ENCODE measurements at regions not wholly inside any gene's neighbourhood (a gene's known extent, or its start where the extent isn't known, plus 50 kb on each side); places are given as distances from the start of the nearest gene placed in this dataset.

GRCh38 chr19:28493884-28494283 lies 719.1 kb downstream of the UQCRFS1 start:
- DNase-seq = no peak

GRCh38 chr19:28492621-28493020 lies 720.3 kb downstream of the UQCRFS1 start:
- no peak for DNase-seq

- DNase-seq = no peak
Observed at GRCh38 chr19:28492201-28492600, 720.8 kb downstream of the UQCRFS1 start.

- DNase-seq = no peak
Observed at GRCh38 chr19:28489776-28490175, 723.2 kb downstream of the UQCRFS1 start.

- DNase-seq = no peak
Observed at GRCh38 chr19:28489126-28489660, 723.8 kb downstream of the UQCRFS1 start.

DNA sequence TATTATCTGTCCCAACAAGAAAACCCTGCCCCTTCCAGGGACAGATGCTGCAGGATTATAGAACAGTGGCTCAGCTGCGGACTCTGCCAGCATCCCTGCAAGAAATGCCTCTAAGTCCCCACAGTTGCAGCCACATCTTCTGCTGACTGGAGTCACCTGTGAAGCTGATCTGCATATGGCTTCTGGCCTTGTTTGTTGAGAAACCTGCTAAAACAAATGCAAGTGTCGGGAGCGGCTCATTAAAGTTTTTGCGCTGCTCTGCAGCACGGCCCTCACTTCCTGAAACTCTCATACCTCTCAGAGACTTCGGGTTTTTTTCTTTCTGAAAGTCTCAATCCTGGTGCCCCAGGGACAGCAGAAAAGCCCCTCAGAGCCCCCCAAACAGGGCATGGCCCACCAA lies 725.0 kb downstream of the UQCRFS1 start:
- DNase-seq = no peak

GRCh38 chr19:28486926-28487325 lies 726.0 kb downstream of the UQCRFS1 start:
- no peak for DNase-seq

GRCh38 chr19:28486473-28486872 lies 726.5 kb downstream of the UQCRFS1 start:
- no peak for DNase-seq

DNA sequence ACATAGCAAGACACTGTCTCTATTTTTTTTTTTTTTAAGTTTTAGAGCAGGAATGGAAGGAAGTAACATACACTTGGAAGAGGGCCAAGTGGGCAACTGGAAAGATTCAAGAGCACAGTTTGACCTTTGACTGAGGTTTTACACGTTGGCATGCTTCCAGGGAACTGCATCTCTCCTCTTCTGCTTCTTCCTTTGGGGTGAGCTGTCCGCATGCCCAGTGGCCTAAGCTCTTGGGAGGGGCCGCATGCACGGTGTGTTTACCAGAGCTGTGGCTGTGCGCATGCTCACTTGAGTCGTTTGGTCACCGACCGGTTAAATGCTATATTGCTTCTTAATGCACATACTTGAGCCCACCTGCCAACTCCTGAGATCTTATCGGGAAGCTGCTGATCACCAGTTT lies 727.7 kb downstream of the UQCRFS1 start:
- no peak for DNase-seq

GRCh38 chr19:28483197-28483596 lies 729.8 kb downstream of the UQCRFS1 start:
- DNase-seq = no peak

DNA sequence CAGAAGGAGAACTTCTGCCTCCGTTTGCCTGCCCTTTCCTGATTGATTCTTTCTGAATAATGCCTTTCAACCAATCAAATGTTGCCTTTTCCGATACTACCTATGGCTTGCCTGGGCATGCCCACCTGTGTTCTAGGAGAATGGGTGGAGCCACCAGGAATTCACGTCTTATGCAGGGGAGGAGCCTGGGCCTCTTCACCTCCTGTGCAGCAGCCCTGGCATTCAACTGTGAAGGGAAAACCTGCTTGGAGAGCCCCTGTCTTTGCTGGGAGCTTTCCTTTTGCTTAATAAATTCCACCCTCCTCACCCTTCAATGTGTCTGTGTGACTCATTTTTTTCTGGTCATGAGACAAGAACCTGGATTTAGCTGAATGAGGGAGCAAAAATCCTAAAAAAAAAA lies 730.7 kb downstream of the UQCRFS1 start:
- no peak for DNase-seq

DNA sequence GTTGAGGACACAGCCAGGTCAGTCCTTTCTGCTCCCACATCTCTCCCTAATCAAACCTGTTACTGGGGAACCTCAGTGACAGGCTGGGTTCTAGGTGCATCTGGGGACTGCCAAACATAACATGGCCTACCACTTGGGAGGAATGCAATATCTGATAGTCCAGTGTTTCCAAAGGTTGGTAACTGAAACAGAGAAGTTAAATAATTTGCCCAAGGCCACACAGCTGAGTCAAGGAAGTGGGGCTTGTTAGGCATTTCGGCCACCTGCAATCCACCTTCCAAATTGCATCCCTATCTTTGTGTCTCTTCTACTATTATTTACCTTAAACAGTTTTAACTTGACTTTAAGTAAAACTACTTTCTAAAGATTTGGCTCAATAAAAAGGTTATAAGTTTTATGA lies 731.3 kb downstream of the UQCRFS1 start:
- no peak for DNase-seq

DNA sequence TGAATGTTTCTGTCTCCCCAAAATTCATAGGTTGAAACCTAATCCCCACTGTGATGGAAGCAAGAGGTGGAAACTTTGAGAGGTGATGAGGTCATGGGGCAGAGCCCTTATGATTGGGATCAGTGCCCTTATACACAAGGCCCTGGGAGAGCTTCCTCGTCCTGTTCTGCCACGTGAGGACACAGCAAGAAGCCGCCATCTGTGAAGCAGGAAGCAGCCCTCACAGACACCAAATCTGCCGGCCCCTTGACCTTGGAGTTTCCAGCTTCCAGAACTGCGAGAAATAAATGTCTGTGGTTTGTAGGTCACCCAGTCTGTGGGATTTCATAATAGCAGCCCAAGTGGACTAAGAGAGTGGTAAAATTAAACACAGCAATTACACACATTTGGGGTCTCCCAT lies 737.4 kb downstream of the UQCRFS1 start:
- no peak for DNase-seq

- no peak for DNase-seq
Observed at GRCh38 chr19:28472843-28473242, 740.1 kb downstream of the UQCRFS1 start.

DNA sequence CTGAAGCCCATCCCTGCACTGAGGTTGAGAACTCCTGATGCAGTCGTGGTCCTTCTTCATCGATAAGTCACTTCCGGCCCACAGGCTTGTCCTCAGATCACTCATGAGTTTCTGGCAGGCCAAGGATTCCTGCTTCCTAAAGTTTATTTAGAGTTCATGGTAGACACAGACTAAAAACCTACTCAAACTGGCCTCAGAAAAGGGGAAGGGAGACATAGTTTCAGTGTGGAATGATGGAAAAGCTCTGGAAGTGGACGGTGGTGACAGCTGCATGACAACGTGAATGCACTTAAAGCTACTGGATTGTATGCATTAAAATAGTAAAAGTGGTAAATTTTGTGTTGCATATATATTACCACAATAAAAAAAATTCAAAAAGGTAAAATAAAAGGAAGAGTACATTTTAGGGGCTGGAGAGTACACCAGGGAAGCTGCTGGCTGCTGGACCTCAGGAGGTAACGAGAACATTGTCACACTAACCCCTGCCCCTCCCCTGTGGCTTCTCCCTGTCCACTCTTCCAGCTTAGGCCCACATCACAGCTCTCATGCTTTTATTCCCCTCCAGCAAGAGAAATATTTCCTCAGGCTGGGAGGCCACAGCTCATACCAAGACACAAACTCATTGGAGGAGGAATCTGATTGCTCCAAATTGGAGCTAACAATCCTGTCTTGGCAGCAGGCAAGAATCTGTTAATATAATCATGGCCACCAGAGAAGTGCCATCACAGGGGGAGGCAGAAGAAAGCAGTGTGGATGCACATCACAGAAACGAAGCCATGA lies 741.0 kb downstream of the UQCRFS1 start:
- no peak for DNase-seq

- no peak for DNase-seq
Observed at GRCh38 chr19:28469544-28469943, 743.4 kb downstream of the UQCRFS1 start.

- DNase-seq = no peak
Observed at GRCh38 chr19:28468701-28469459, 744.1 kb downstream of the UQCRFS1 start.

DNA sequence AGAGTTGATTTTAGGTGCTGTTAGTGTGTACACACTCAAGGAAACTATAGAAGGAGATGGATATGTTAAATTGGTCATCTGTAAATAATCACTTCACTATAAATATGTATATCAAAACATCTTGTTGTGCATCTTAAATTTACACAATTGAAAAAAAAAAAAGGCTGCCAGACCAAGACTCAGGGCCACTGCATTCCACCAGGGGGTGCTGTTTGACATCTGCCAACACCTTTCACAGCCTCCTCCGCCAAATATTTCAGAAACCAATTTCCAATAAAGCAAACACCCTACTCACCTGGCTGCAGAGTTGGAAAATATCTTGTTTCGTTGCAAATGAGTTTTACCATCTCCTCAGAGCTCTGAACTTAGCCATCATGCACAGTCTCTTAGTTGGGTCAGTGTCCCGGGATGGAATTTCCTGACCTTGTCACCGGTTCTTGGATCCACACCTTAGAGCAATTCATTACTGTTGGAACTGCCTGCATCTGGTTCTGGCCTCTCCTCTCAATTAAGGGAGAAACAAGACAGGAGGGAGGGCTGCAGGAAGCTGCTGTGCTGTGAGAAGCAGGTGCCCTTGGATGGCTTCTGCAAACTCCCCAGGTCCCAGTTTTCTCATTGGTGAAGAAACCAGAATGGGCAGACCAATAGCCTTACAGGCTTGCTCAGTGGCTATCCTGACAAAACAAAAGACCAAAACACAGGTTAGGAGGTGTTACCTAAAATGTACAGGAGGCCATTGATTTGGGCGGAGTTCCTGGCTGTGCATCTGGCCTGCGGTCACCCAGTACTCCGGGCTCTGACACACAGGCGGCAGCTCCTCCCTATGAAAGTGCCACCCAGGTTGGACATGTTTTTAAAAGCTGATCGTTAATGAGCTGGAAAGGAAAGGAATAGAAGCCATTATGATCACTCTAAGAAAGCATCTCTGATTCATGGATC lies 746.6 kb downstream of the UQCRFS1 start:
- peak; percentile 36 for DNase-seq

- no peak for DNase-seq
Observed at GRCh38 chr19:28465371-28466086, 747.4 kb downstream of the UQCRFS1 start.

- DNase-seq = no peak
Observed at GRCh38 chr19:28463493-28464053, 749.4 kb downstream of the UQCRFS1 start.

DNA sequence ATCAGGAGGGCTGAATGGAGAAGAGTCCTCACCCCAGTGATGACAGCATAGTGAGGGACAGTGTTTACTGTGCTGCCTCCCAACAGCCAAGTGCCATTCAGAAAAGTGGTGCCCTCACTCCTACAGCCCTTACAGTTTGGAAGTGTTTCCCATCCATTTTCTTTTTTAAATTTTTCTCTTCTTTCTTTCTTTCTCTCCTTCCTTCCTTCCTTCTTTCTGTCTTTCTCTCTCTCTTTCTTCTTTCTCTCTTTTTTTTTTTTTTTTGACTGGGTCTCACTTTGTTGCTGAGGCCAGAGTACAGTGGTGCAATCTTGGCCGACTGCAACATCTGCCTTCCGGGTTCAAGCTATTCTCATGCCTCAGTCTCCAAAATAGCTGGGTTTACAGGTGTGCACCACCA lies 755.3 kb downstream of the UQCRFS1 start:
- DNase-seq = no peak

Data from activated CD4-positive, alpha-beta T cell treated with anti-CD3 and anti-CD28 coated beads for 1 hour (primary cell).